ENCODE measurements at regions not wholly inside any gene's neighbourhood (a gene's known extent, or its start where the extent isn't known, plus 50 kb on each side); places are given as distances from the start of the nearest gene placed in this dataset.

- no peaks in the 10 kb centered on the region for H3K36me3 ChIP-seq
- no peaks in the 10 kb centered on the region for H3K27me3 ChIP-seq (ENCODE audit: low read depth)
- H3K4me1 ChIP-seq: no peaks in the 10 kb centered on the region
- no peak overlapping the region for H3K27ac ChIP-seq (replicated peaks)
- intact Hi-C loops (cut with micrococcal nuclease): no loop called here
- no peaks in the 10 kb centered on the region for H3K9me3 ChIP-seq (replicated peaks)
- DNase-seq: no peak
- TF ChIP-seq CTCF (IDR thresholded peaks at IDR 0.05; ENCODE audit: borderline replicate concordance): no peak
- no peak overlapping the region for H3K4me3 ChIP-seq
These were observed 1089.9 kb upstream of the DDX18 start for GRCh38 chr2:116724550-116724949.

GRCh38 chr2:116732322-116732721 is 1082.2 kb upstream of the DDX18 start:
- intact Hi-C loops (cut with micrococcal nuclease): no loop called here
- H3K36me3 ChIP-seq: no peaks in the 10 kb centered on the region
- H3K27ac ChIP-seq (replicated peaks): no peak overlapping the region
- H3K27me3 ChIP-seq (ENCODE audit: low read depth): no peaks in the 10 kb centered on the region
- no peak for DNase-seq
- H3K9me3 ChIP-seq (replicated peaks): no peaks in the 10 kb centered on the region
- H3K4me1 ChIP-seq: no peaks in the 10 kb centered on the region
- no peak for TF ChIP-seq CTCF (IDR thresholded peaks at IDR 0.05; ENCODE audit: borderline replicate concordance)
- no peak overlapping the region for H3K4me3 ChIP-seq

- no peak overlapping the region for H3K27ac ChIP-seq (replicated peaks)
- no peaks in the 10 kb centered on the region for H3K4me1 ChIP-seq
- no peak for DNase-seq
- no peaks in the 10 kb centered on the region for H3K36me3 ChIP-seq
- no peaks in the 10 kb centered on the region for H3K9me3 ChIP-seq (replicated peaks)
- H3K4me3 ChIP-seq: no peak overlapping the region
- TF ChIP-seq CTCF (IDR thresholded peaks at IDR 0.05; ENCODE audit: borderline replicate concordance): no peak
- intact Hi-C loops (cut with micrococcal nuclease): no loop called here
- H3K27me3 ChIP-seq (ENCODE audit: low read depth): no peaks in the 10 kb centered on the region
These were observed 1080.8 kb upstream of the DDX18 start for GRCh38 chr2:116733699-116734098.

GRCh38 chr2:116737951-116738350 is 1076.5 kb upstream of the DDX18 start:
- no peak for TF ChIP-seq CTCF (IDR thresholded peaks at IDR 0.05; ENCODE audit: borderline replicate concordance)

GRCh38 chr2:116747103-116747502 is 1067.4 kb upstream of the DDX18 start:
- no peak for TF ChIP-seq CTCF (IDR thresholded peaks at IDR 0.05; ENCODE audit: borderline replicate concordance)
- H3K4me1 ChIP-seq: no peaks in the 10 kb centered on the region
- intact Hi-C loops (cut with micrococcal nuclease): no loop called here

More at GRCh38 chr2:116737951-116738350, 1076.5 kb upstream of the DDX18 start:
- intact Hi-C loops (cut with micrococcal nuclease): no loop called here
- Histone ChIP-seq H3K9me3 (replicated peaks) (no peaks in the 10 kb centered on the region), H3K36me3 (no peaks in the 10 kb centered on the region), H3K27ac (replicated peaks) (no peak overlapping the region), H3K4me3 (no peak overlapping the region), H3K4me1 (no peaks in the 10 kb centered on the region), H3K27me3 (ENCODE audit: low read depth) (no peaks in the 10 kb centered on the region)
- DNase-seq: no peak

GRCh38 chr2:116749994-116750393 is 1064.5 kb upstream of the DDX18 start:
- DNase-seq: no peak
- peaks cover 5% of the 10 kb centered on the region for H3K9me3 ChIP-seq (replicated peaks)
- no peaks in the 10 kb centered on the region for H3K36me3 ChIP-seq
- intact Hi-C loops (cut with micrococcal nuclease): no loop called here
- no peak overlapping the region for H3K27ac ChIP-seq (replicated peaks)
- no peak for TF ChIP-seq CTCF (IDR thresholded peaks at IDR 0.05; ENCODE audit: borderline replicate concordance)
- no peaks in the 10 kb centered on the region for H3K27me3 ChIP-seq (ENCODE audit: low read depth)
- H3K4me3 ChIP-seq: no peak overlapping the region
- no peaks in the 10 kb centered on the region for H3K4me1 ChIP-seq

More at GRCh38 chr2:116747103-116747502, 1067.4 kb upstream of the DDX18 start:
- Histone ChIP-seq H3K27me3 (ENCODE audit: low read depth) (no peaks in the 10 kb centered on the region), H3K36me3 (no peaks in the 10 kb centered on the region), H3K9me3 (replicated peaks) (peaks cover 5% of the 10 kb centered on the region), H3K4me3 (no peak overlapping the region), H3K27ac (replicated peaks) (no peak overlapping the region)
- DNase-seq: no peak

Measured in left ventricle myocardium inferior (tissue), 1 donor.